HFF-Myc (cell line): ENCODE measurements at regions not wholly inside any gene's neighbourhood (a gene's known extent, or its start where the extent isn't known, plus 50 kb on each side); places are given as distances from the start of the nearest gene placed in this dataset.
"Not testable (repeated sequence)": the region's sequence is repeated elsewhere in the genome, so short reads cannot be mapped to it uniquely, and the experiment has no call there.

Experiments used
- DNase-seq: peaks from one replicate; pipeline ENCODE4 v3.0.0-alpha.2; 2011; ENCODE audit warnings: low read depth; ENCODE audit errors: extremely low read depth
- H3K4me3 ChIP-seq: replicated peaks from 2 replicates; pipeline ENCODE4 v1.5.1; 2011; ENCODE audit warnings: low read depth, mild to moderate bottlenecking, control low read depth, low read length
- TF ChIP-seq, protein P1 (sequence below): IDR thresholded peaks from 2 replicates; pipeline ENCODE4 v1.5.1; 2012; ENCODE audit warnings: mild to moderate bottlenecking, low read depth, low read length, control low read depth; ENCODE audit errors: missing control alignments

DNA sequence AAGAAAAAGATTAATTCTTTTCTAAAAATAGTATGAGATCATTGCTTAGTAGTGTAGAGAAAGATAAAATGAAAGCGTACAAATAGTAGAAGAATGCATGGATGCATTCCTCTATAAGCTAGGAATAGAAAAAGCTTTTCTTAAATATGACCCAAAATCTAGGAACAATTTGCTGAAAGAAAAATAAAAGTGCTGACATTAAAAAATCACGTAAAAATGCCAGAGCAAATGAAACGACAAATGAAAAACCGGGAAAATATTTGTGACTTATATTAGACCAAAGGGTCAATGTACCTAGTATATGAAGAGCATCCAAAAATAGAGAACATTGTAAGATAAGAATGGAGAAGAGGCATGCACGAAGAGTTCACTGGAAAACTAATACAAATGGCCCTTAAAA lies 149.5 kb upstream of the MON1B start:
- TF ChIP-seq, protein P1, sequence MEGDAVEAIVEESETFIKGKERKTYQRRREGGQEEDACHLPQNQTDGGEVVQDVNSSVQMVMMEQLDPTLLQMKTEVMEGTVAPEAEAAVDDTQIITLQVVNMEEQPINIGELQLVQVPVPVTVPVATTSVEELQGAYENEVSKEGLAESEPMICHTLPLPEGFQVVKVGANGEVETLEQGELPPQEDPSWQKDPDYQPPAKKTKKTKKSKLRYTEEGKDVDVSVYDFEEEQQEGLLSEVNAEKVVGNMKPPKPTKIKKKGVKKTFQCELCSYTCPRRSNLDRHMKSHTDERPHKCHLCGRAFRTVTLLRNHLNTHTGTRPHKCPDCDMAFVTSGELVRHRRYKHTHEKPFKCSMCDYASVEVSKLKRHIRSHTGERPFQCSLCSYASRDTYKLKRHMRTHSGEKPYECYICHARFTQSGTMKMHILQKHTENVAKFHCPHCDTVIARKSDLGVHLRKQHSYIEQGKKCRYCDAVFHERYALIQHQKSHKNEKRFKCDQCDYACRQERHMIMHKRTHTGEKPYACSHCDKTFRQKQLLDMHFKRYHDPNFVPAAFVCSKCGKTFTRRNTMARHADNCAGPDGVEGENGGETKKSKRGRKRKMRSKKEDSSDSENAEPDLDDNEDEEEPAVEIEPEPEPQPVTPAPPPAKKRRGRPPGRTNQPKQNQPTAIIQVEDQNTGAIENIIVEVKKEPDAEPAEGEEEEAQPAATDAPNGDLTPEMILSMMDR: no peak
- H3K4me3 ChIP-seq: no peak overlapping the region
- DNase-seq: no peak

DNA sequence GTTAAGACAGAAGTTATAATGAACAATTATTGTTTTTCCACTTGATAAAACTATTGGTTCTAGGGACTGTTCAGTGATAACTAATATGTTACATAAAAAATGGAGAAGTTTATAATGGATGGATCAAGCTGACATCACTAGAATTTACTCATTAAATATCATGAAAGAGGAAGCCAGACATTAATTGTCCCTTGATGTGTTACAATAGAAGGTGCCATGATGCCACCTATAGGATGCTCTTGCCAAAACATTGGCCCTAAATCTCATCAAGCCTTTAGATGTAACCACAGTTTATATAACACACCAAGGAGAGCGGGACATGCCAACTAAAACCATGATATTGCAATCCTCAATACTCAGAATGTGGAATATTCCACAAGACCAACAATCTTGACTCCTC lies 147.9 kb upstream of the MON1B start:
- peak; percentile 6 for DNase-seq
- TF ChIP-seq, protein P1: peak; percentile 40
- H3K4me3 ChIP-seq: no peak overlapping the region

DNA sequence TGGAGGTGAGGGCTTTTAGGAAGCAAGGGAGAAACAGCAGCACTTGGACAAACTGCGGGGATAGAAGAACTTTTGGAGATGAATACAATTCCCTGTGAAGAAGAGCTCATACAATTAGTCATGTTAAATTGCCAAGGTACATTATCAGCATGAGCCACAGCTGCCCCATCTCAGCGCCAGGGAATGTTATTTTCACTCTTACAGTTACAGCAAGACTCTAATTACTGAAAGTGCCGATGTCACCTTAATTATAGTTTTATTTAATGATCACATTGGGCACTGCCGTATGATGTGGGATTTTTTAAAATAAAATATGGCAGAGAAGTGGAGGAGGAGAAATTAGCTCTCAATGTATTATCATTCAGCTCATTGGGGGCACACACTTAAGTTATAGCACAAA lies 144.8 kb upstream of the MON1B start:
- DNase-seq: no peak
- TF ChIP-seq, protein P1: no peak
- no peak overlapping the region for H3K4me3 ChIP-seq

DNA sequence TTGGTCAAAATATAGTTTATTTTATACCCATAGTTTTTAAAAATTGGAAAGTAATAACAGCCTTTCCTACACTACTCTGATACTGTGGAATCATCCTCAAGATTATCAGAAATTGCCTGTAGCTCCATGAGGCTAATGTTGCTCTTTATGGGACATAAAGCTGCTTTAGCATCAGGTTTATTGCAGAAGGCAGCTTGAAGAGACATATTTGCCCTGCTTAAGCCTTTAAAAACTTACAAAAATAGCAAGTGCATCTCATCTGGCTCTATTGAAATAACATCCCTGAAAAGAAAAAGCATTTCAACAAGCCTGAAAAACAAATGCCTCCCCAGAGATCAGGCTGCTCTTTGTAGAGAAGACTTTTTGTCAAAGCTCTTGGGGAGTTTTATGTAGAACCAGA lies 142.9 kb upstream of the MON1B start:
- no peak overlapping the region for H3K4me3 ChIP-seq
- TF ChIP-seq, protein P1: no peak
- no peak for DNase-seq

DNA sequence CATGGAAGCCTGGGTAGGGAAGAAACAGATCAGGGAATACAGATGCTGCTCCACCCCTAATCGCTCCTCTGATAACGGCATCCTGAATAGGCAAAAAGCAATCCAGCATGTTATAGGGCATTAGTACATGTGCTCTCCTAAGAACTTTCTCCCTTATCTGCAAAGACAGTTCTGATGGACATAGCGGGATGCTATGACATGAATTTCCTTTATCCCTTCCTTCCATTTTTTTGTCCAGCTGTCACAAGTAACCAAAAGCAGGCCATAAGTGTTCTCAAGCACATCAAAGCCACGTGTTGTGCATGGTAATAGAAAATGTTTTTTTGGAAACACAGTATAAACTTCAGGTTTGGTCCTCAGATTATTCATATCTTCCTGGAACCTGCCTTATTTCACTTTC lies 141.4 kb upstream of the MON1B start:
- TF ChIP-seq, protein P1: no peak
- H3K4me3 ChIP-seq: no peak overlapping the region
- DNase-seq: no peak

DNA sequence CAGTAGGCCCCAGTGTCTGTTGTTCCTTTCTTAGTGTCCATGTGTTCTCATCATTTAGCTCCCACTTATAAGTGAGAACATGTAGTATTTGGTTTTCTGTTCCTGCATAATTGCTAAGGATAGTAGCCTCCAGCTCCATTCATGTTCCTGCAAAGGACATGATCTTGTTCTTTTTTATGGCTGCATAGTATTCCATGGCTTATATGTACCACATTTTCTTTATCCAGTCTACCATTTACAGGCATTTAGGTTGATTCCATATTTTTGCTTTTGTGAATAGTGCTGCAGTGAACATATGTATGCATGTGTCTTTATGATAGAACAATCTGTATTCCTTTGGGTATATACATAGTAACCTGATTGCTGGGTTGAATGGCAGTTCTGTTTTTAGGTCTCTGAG lies 134.4 kb upstream of the MON1B start:
- H3K4me3 ChIP-seq, DNase-seq: not testable (repeated sequence)

DNA sequence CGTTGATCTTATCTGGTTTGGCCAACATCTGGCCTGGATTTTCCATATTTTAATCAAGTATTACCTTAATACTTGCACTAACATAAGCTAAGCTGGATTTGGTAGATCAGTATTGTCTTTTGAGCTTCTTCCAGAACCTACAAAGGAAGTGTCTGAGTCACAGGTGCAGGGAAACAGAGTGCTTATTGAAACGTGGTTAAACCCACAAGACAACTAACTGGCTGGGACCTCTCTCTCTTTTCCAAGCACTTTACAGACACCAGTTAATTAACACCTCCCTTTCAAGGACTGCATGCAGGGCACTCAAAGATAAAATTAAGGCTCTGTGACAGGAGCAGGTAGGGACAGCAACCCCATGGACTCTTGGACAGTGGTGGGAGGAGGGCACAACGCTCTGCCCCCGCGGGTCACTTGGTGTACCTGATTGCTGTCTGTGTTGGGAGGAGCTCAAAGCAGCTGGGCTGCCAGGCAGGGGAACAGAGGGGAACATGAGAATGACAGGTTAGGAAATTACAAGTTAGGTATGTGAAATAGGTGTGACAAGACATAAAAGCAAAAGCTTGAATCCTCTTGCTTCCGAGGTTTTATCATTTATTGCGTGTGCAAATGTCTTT lies 133.7 kb upstream of the MON1B start:
- no peak overlapping the region for H3K4me3 ChIP-seq
- no peak for DNase-seq
- TF ChIP-seq, protein P1: no peak
